ENCODE measurements at regions not wholly inside any gene's neighbourhood (a gene's known extent, or its start where the extent isn't known, plus 50 kb on each side); places are given as distances from the start of the nearest gene placed in this dataset.
"Not testable (repeated sequence)": the region's sequence is repeated elsewhere in the genome, so short reads cannot be mapped to it uniquely, and the experiment has no call there.

DNA sequence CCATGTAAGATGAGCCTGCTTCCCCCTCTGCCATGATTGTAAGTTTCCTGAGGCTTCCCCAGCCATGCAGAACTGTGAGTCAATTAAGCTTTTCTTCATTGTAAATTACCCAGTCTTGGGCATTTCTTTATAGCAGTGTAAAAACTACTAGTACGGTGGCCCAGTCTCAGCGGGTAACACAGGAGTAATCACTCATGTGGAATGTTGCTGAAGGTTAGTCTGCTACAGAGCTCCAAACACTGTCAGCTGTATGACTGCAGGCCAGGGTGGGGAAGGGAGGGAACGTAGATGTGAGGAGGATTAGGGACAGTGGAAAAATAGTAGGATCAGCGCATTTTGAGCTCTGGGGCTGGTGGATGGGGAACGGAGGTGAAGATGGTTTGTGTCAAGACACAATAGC is 711.2 kb upstream of the SOX11 start:
- Mint-ChIP-seq H3K27me3 (no peaks in the 10 kb centered on the region), H3K4me1 (ENCODE audit: low read depth) (no peaks in the 10 kb centered on the region), H3K27ac (no peak overlapping the region), H3K4me3 (no peak overlapping the region), H3K36me3 (no peaks in the 10 kb centered on the region), H3K9me3 (peaks cover 20% of the 10 kb centered on the region)
- DNase-seq, result no peak
- CTCF ChIA-PET, result no interaction called here
- POLR2A ChIA-PET, result no interaction called here
- intact Hi-C loops (cut with micrococcal nuclease), result no loop called here

DNA sequence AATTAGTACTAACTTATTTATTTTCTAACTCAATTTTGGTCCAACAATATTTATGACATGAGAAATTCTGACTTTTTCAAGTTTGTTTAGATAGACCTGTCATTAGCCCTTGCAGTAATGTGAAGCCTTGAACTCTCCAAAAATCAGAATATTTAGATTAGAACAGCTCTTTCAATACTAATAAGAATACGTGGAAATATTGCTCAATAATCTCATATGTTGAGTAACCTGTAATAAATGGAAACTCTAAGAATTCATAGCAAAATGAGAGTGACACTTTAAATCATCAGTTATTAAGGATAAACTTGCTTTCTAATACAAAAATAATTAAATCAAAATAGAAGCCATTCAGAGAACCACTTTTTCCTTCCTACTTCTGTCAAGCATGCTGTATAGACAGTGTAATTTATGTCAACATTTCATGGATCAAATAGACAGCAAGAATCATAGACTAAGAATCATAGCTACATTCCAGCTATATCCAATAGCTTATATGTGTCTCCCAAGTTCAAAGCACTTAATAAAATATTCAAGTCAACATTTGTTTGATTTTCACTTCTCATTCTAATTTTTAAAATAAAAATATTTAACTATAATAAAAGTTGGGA is 710.3 kb upstream of the SOX11 start:
- H3K27me3 Mint-ChIP-seq, result no peaks in the 10 kb centered on the region
- no peak overlapping the region for H3K4me3 Mint-ChIP-seq
- intact Hi-C loops (cut with micrococcal nuclease), result no loop called here
- no peaks in the 10 kb centered on the region for H3K36me3 Mint-ChIP-seq
- no peak overlapping the region for H3K27ac Mint-ChIP-seq
- CTCF ChIA-PET, result no interaction called here
- DNase-seq, result no peak
- H3K9me3 Mint-ChIP-seq, result peaks cover 16% of the 10 kb centered on the region
- POLR2A ChIA-PET, result no interaction called here
- H3K4me1 Mint-ChIP-seq (ENCODE audit: low read depth), result no peaks in the 10 kb centered on the region

DNA sequence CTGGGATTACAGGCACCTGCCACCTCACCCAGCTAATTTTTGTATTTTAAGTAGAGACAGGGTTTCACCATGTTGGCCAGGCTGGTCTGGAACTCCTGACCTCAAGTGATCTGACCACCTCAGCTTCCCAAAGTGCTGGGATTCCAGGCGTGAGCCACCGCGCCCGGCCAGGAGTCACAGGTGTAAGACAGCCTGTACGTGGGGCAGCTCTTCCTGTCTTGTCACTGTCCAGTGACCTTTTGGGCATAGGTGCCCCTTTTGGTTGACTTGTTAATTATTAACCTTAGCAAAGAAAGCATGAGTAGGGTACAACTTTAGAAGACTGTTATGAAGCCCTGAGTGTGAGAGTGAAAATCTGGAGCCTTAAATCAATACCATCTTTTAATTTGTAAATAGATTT is 703.7 kb upstream of the SOX11 start:
- H3K4me3 Mint-ChIP-seq; H3K4me1 Mint-ChIP-seq (ENCODE audit: low read depth); H3K27ac Mint-ChIP-seq; H3K36me3 Mint-ChIP-seq; H3K27me3 Mint-ChIP-seq; CTCF ChIA-PET; intact Hi-C loops (cut with micrococcal nuclease); H3K9me3 Mint-ChIP-seq; POLR2A ChIA-PET; DNase-seq: not testable (repeated sequence)

DNA sequence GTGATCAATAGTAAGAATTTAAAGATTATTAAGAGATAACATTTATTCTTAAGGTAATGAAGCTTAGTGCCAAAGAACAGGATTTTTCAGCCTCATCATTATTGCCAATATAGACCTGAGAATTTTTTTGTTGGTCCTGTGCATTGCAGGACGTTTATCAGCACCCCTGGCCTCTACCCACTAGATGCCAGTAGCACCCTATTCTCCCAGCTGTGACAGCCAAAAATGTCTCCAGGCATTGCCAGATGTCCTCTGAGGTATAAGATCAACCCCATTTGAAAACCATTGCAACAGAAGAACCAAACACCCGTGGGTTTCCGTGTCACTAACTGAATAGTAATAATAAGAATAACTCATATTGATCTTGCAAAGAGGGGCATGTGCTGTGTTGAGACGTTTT is 700.0 kb upstream of the SOX11 start:
- no peak for DNase-seq
- Mint-ChIP-seq H3K27ac (no peak overlapping the region), H3K36me3 (no peaks in the 10 kb centered on the region), H3K4me3 (no peak overlapping the region), H3K4me1 (ENCODE audit: low read depth) (no peaks in the 10 kb centered on the region), H3K27me3 (no peaks in the 10 kb centered on the region), H3K9me3 (no peaks in the 10 kb centered on the region)
- ChIA-PET CTCF (no interaction called here), POLR2A (no interaction called here)
- intact Hi-C loops (cut with micrococcal nuclease), result no loop called here

DNA sequence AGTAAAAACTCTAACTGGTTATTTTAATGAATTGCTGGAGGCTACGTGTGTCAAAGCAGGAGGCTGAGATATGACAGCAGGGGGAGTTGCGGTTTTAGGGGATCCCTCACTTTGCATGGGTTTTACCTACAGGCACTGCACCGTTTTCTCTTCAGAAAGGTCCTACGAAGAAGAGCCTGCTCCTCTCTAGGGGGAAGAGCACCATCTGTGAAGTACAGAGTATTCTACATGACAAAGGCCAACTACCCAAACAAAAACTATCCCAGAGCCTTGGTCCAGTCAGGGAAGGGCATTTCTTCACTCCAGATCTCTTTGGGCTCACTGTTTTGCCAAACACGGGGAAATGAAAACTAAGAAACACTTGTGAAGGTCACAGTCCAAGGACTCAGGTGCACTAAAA is 696.7 kb upstream of the SOX11 start:
- Mint-ChIP-seq H3K36me3 (no peaks in the 10 kb centered on the region), H3K4me1 (ENCODE audit: low read depth) (no peaks in the 10 kb centered on the region), H3K27me3 (no peaks in the 10 kb centered on the region), H3K9me3 (peaks cover 8% of the 10 kb centered on the region), H3K4me3 (no peak overlapping the region), H3K27ac (no peak overlapping the region)
- ChIA-PET POLR2A (no interaction called here), CTCF (no interaction called here)
- intact Hi-C loops (cut with micrococcal nuclease), result no loop called here
- no peak for DNase-seq

DNA sequence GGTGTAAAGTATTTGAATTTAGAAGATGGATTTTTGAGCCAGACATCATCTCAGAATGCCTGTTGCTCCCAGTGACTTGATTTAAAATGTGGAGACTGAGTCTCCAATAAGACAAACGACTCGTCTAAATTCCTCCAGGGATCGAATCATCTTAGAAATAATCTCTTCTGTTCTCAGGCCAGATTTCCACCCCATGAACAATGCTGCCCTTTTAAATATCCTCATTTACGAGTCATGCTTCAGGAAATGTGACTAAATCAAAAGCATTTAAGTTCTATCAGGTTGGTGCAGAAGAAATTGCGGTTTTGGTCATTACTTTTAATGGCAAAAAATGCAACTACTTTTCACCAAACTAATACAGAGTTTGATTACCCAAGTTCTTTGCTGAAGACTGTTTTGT is 684.6 kb upstream of the SOX11 start:
- Mint-ChIP-seq H3K4me3 (no peak overlapping the region), H3K4me1 (ENCODE audit: low read depth) (no peaks in the 10 kb centered on the region), H3K9me3 (peaks cover 16% of the 10 kb centered on the region), H3K27me3 (no peaks in the 10 kb centered on the region), H3K36me3 (no peaks in the 10 kb centered on the region), H3K27ac (no peak overlapping the region)
- ChIA-PET POLR2A (no interaction called here), CTCF (no interaction called here)
- no peak for DNase-seq
- intact Hi-C loops (cut with micrococcal nuclease), result no loop called here

DNA sequence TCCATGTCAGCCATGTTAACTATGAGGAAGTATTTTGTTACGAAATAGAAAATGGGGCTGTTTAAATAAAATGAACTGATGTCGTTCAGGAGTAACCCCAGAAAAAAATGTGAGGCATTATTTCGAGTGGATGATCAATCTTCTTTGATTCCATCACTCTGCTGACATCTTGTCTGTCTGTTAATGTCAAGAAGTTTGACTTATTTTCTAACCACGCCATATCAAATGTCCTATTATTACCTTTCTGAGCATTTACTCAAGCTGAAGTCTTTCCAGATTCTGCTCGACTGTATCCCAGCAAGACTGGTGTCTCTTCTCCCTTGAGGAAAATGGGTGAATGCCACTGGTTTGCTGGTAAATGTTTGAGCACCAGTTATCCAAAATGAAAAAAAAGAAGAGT is 672.9 kb upstream of the SOX11 start:
- intact Hi-C loops (cut with micrococcal nuclease), result no loop called here
- no peak for DNase-seq
- peaks cover 27% of the 10 kb centered on the region for H3K9me3 Mint-ChIP-seq
- no peaks in the 10 kb centered on the region for H3K27me3 Mint-ChIP-seq
- H3K4me3 Mint-ChIP-seq, result no peak overlapping the region
- no peaks in the 10 kb centered on the region for H3K36me3 Mint-ChIP-seq
- CTCF ChIA-PET, result no interaction called here
- H3K27ac Mint-ChIP-seq, result no peak overlapping the region
- POLR2A ChIA-PET, result no interaction called here
- no peaks in the 10 kb centered on the region for H3K4me1 Mint-ChIP-seq (ENCODE audit: low read depth)

GRCh38 chr2:5020116-5020875 is 671.9 kb upstream of the SOX11 start:
- no peak for DNase-seq
- intact Hi-C loops (cut with micrococcal nuclease), result no loop called here
- POLR2A ChIA-PET, result no interaction called here
- peaks cover 23% of the 10 kb centered on the region for H3K9me3 Mint-ChIP-seq
- no peaks in the 10 kb centered on the region for H3K27me3 Mint-ChIP-seq
- no peak overlapping the region for H3K4me3 Mint-ChIP-seq
- no peaks in the 10 kb centered on the region for H3K4me1 Mint-ChIP-seq (ENCODE audit: low read depth)
- no peak overlapping the region for H3K27ac Mint-ChIP-seq
- H3K36me3 Mint-ChIP-seq, result no peaks in the 10 kb centered on the region
- CTCF ChIA-PET, result no interaction called here

- Mint-ChIP-seq H3K4me1 (ENCODE audit: low read depth) (no peaks in the 10 kb centered on the region), H3K27ac (no peak overlapping the region), H3K36me3 (no peaks in the 10 kb centered on the region), H3K27me3 (no peaks in the 10 kb centered on the region), H3K4me3 (no peak overlapping the region), H3K9me3 (peaks cover 23% of the 10 kb centered on the region)
- POLR2A ChIA-PET, result no interaction called here
- no peak for DNase-seq
- intact Hi-C loops (cut with micrococcal nuclease), result no loop called here
- CTCF ChIA-PET, result no interaction called here
Observed at GRCh38 chr2:5021136-5021535, 671.0 kb upstream of the SOX11 start.

- no peaks in the 10 kb centered on the region for H3K36me3 Mint-ChIP-seq
- CTCF ChIA-PET, result no interaction called here
- H3K4me1 Mint-ChIP-seq (ENCODE audit: low read depth), result no peaks in the 10 kb centered on the region
- intact Hi-C loops (cut with micrococcal nuclease), result no loop called here
- POLR2A ChIA-PET, result no interaction called here
- no peak for DNase-seq
- no peak overlapping the region for H3K27ac Mint-ChIP-seq
- H3K4me3 Mint-ChIP-seq, result no peak overlapping the region
- H3K27me3 Mint-ChIP-seq, result no peaks in the 10 kb centered on the region
- peaks cover 23% of the 10 kb centered on the region for H3K9me3 Mint-ChIP-seq
Observed at GRCh38 chr2:5022061-5022460, 670.1 kb upstream of the SOX11 start.

DNA sequence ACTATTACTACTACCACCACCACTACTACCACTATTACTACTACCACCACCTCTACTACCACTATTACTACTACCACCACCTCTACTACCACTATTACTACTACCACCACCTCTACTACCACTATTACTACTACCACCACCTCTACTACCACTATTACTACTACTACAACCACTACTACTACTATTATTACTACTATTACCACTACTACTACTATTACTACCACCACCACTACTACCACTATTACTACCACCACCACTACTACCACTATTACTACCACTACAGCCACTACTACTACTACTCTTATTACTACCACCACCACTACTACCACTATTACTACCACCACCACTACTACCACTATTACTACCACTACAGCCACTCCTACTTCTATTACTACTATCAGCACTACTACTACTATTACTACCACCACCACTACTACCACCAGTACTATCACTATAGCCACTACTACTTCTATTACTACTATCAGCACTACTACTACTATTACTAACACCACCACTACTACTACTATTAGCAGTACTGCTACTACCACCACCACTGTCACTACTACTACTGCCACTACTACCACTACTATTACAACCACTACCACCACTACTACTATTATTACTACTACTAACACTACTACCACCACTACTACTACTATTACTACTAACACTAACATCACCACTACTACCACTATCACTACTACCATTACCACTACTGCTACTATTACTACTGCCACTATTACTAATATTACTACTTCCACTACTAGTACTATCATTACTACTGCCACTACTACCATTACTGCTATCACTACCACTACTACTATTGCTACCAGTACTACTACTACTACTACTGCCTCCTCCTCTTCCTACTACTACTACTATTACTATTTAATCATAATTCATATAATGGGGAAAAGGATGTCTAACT is 669.2 kb upstream of the SOX11 start:
- POLR2A ChIA-PET, result not testable (repeated sequence)

DNA sequence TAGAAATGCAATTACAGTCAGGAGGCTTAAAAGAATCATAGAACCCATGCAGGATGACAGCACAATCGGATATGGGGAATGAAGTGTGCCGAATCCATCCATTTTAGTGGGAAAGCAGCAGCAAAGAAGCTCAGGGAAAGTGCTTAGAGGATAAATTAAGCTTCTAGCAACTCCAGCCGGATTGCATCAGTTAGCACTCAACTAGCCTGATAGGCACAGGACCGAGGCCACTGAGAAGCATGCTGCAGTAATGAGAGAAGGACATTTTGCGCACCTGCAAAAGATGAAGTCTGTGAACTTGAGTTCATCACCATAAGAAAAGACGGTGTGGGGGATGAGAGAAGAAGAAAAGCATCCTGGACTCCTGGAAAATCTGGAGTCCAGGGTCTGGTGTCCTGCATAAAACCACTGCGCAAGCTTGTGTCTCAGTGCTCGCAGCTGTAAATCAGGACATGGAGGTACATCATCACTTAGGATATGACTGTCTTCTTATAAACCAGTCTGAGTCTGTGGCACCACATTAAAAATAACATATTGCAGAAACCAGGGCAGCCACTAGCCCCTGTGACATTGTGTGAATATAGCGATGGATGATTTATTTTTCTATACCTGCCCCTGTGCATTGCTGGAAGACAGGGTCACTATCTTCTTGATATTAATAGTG is 665.5 kb upstream of the SOX11 start:
- no peaks in the 10 kb centered on the region for H3K36me3 Mint-ChIP-seq
- POLR2A ChIA-PET, result no interaction called here
- CTCF ChIA-PET, result no interaction called here
- no peak overlapping the region for H3K4me3 Mint-ChIP-seq
- no peaks in the 10 kb centered on the region for H3K27me3 Mint-ChIP-seq
- intact Hi-C loops (cut with micrococcal nuclease), result no loop called here
- DNase-seq, result no peak
- H3K4me1 Mint-ChIP-seq (ENCODE audit: low read depth), result no peaks in the 10 kb centered on the region
- no peak overlapping the region for H3K27ac Mint-ChIP-seq
- H3K9me3 Mint-ChIP-seq, result peaks cover 22% of the 10 kb centered on the region

More for the DNA sequence above, 669.2 kb upstream of the SOX11 start:
- H3K27ac Mint-ChIP-seq; H3K4me1 Mint-ChIP-seq (ENCODE audit: low read depth); DNase-seq; H3K27me3 Mint-ChIP-seq; CTCF ChIA-PET; H3K4me3 Mint-ChIP-seq; H3K36me3 Mint-ChIP-seq; intact Hi-C loops (cut with micrococcal nuclease): not testable (repeated sequence)
- H3K9me3 Mint-ChIP-seq, result peaks cover 23% of the 10 kb centered on the region

Measured in activated CD4-positive, alpha-beta memory T cell treated with anti-CD3 and anti-CD28 coated beads for 36 hours (primary cell).